ENCODE measurements at regions not wholly inside any gene's neighbourhood (a gene's known extent, or its start where the extent isn't known, plus 50 kb on each side); places are given as distances from the start of the nearest gene placed in this dataset.

- no peak for DNase-seq (ENCODE audit: extremely low spot score)
- TF ChIP-seq LEF1 (IDR thresholded peaks at IDR 0.05; ENCODE audit: borderline replicate concordance), result no peak
- no peak for TF ChIP-seq TARDBP (IDR thresholded peaks at IDR 0.05)
- no peak for TF ChIP-seq NFRKB (IDR thresholded peaks at IDR 0.05)
- no peak for TF ChIP-seq PKNOX1 (IDR thresholded peaks at IDR 0.05)
- TF ChIP-seq CTBP1 (IDR thresholded peaks at IDR 0.05; ENCODE audit: borderline replicate concordance), result no peak
- TF ChIP-seq FOXA1 (IDR thresholded peaks at IDR 0.05), result no peak
- no peak for TF ChIP-seq SP1 (IDR thresholded peaks at IDR 0.05)
- TF ChIP-seq SUZ12 (IDR thresholded peaks at IDR 0.05), result no peak
- no peak for TF ChIP-seq FOXM1 (IDR thresholded peaks at IDR 0.05; ENCODE audit: borderline replicate concordance)
- TF ChIP-seq L3MBTL2 (conservative IDR thresholded peaks at IDR 0.05), result no peak
- no peak for TF ChIP-seq ELF4 (IDR thresholded peaks at IDR 0.05)
- TF ChIP-seq BHLHE40 (IDR thresholded peaks at IDR 0.05; ENCODE audit: borderline replicate concordance), result no peak
- no peak for TF ChIP-seq ZNF384 (IDR thresholded peaks at IDR 0.05)
- no peak for TF ChIP-seq FOXK2 (IDR thresholded peaks at IDR 0.05)
- no peak for TF ChIP-seq HDGF (IDR thresholded peaks at IDR 0.05; ENCODE audit: borderline replicate concordance)
- TF ChIP-seq ARNT (IDR thresholded peaks at IDR 0.05), result no peak
- ChIA-PET POLR2A (no interaction called here), CTCF (no interaction called here)
Observed at GRCh38 chr11:134889832-134890231, 477.8 kb upstream of the B3GAT1 start.

- no peak for DNase-seq (ENCODE audit: extremely low spot score)
- POLR2A ChIA-PET, result no interaction called here
- TF ChIP-seq ELF4 (IDR thresholded peaks at IDR 0.05) (no peak), ZNF384 (IDR thresholded peaks at IDR 0.05) (no peak), SP1 (IDR thresholded peaks at IDR 0.05) (no peak), NFRKB (IDR thresholded peaks at IDR 0.05) (no peak), SUZ12 (IDR thresholded peaks at IDR 0.05) (no peak), HDGF (IDR thresholded peaks at IDR 0.05; ENCODE audit: borderline replicate concordance) (no peak), L3MBTL2 (conservative IDR thresholded peaks at IDR 0.05) (no peak)
- CTCF ChIA-PET, result no interaction called here
Observed at GRCh38 chr11:134888821-134889220, 476.8 kb upstream of the B3GAT1 start.

GRCh38 chr11:134887896-134888295 lies 475.9 kb upstream of the B3GAT1 start:
- CTCF ChIA-PET, result no interaction called here
- POLR2A ChIA-PET, result no interaction called here
- no peak for DNase-seq (ENCODE audit: extremely low spot score)
- no peak for TF ChIP-seq LEF1 (IDR thresholded peaks at IDR 0.05; ENCODE audit: borderline replicate concordance)
- no peak for TF ChIP-seq SP1 (IDR thresholded peaks at IDR 0.05)
- no peak for TF ChIP-seq ZNF384 (IDR thresholded peaks at IDR 0.05)
- TF ChIP-seq PKNOX1 (IDR thresholded peaks at IDR 0.05), result no peak
- TF ChIP-seq L3MBTL2 (conservative IDR thresholded peaks at IDR 0.05), result no peak
- TF ChIP-seq SUZ12 (IDR thresholded peaks at IDR 0.05), result no peak
- no peak for TF ChIP-seq TARDBP (IDR thresholded peaks at IDR 0.05)
- no peak for TF ChIP-seq HDGF (IDR thresholded peaks at IDR 0.05; ENCODE audit: borderline replicate concordance)
- no peak for TF ChIP-seq CTBP1 (IDR thresholded peaks at IDR 0.05; ENCODE audit: borderline replicate concordance)
- TF ChIP-seq FOXA1 (IDR thresholded peaks at IDR 0.05), result no peak
- TF ChIP-seq ARNT (IDR thresholded peaks at IDR 0.05), result no peak
- TF ChIP-seq ELF4 (IDR thresholded peaks at IDR 0.05), result no peak
- TF ChIP-seq FOXM1 (IDR thresholded peaks at IDR 0.05; ENCODE audit: borderline replicate concordance), result no peak
- TF ChIP-seq NFRKB (IDR thresholded peaks at IDR 0.05), result no peak
- TF ChIP-seq FOXK2 (IDR thresholded peaks at IDR 0.05), result no peak
- TF ChIP-seq BHLHE40 (IDR thresholded peaks at IDR 0.05; ENCODE audit: borderline replicate concordance), result no peak

GRCh38 chr11:134883484-134883883 lies 471.4 kb upstream of the B3GAT1 start:
- no peak for TF ChIP-seq ZNF384 (IDR thresholded peaks at IDR 0.05)
- POLR2A ChIA-PET, result no interaction called here
- CTCF ChIA-PET, result no interaction called here
- DNase-seq (ENCODE audit: extremely low spot score), result no peak

- DNase-seq (ENCODE audit: extremely low spot score), result no peak
- ChIA-PET POLR2A (no interaction called here), CTCF (interaction anchor here (1.4 kb wide), 1 partner anchor 14 kb away, joined by 6 read pairs; no protein-coding TSS in a partner anchor)
- TF ChIP-seq FOXA1 (IDR thresholded peaks at IDR 0.05), result no peak
- no peak for TF ChIP-seq ELF4 (IDR thresholded peaks at IDR 0.05)
- no peak for TF ChIP-seq NFRKB (IDR thresholded peaks at IDR 0.05)
- no peak for TF ChIP-seq BHLHE40 (IDR thresholded peaks at IDR 0.05; ENCODE audit: borderline replicate concordance)
- no peak for TF ChIP-seq SUZ12 (IDR thresholded peaks at IDR 0.05)
- TF ChIP-seq FOXK2 (IDR thresholded peaks at IDR 0.05), result no peak
- no peak for TF ChIP-seq TARDBP (IDR thresholded peaks at IDR 0.05)
- no peak for TF ChIP-seq HDGF (IDR thresholded peaks at IDR 0.05; ENCODE audit: borderline replicate concordance)
Observed at GRCh38 chr11:134882671-134883297, 470.7 kb upstream of the B3GAT1 start.

GRCh38 chr11:134882141-134882540 lies 470.1 kb upstream of the B3GAT1 start:
- DNase-seq (ENCODE audit: extremely low spot score), result no peak
- TF ChIP-seq LEF1 (IDR thresholded peaks at IDR 0.05; ENCODE audit: borderline replicate concordance), result no peak
- TF ChIP-seq FOXA1 (IDR thresholded peaks at IDR 0.05), result no peak
- no peak for TF ChIP-seq SP1 (IDR thresholded peaks at IDR 0.05)
- TF ChIP-seq TARDBP (IDR thresholded peaks at IDR 0.05), result no peak
- no peak for TF ChIP-seq ARNT (IDR thresholded peaks at IDR 0.05)
- no peak for TF ChIP-seq SUZ12 (IDR thresholded peaks at IDR 0.05)
- TF ChIP-seq PKNOX1 (IDR thresholded peaks at IDR 0.05), result no peak
- no peak for TF ChIP-seq NFRKB (IDR thresholded peaks at IDR 0.05)
- no peak for TF ChIP-seq L3MBTL2 (conservative IDR thresholded peaks at IDR 0.05)
- no peak for TF ChIP-seq ZNF384 (IDR thresholded peaks at IDR 0.05)
- no peak for TF ChIP-seq HDGF (IDR thresholded peaks at IDR 0.05; ENCODE audit: borderline replicate concordance)
- no peak for TF ChIP-seq CTBP1 (IDR thresholded peaks at IDR 0.05; ENCODE audit: borderline replicate concordance)
- no peak for TF ChIP-seq BHLHE40 (IDR thresholded peaks at IDR 0.05; ENCODE audit: borderline replicate concordance)
- no peak for TF ChIP-seq FOXM1 (IDR thresholded peaks at IDR 0.05; ENCODE audit: borderline replicate concordance)
- no peak for TF ChIP-seq ELF4 (IDR thresholded peaks at IDR 0.05)
- no peak for TF ChIP-seq FOXK2 (IDR thresholded peaks at IDR 0.05)
- ChIA-PET POLR2A (no interaction called here), CTCF (interaction anchor here (1.4 kb wide), 1 partner anchor 13 kb away, joined by 6 read pairs; no protein-coding TSS in a partner anchor)
